IMR-90 (cell line): ENCODE measurements at regions not wholly inside any gene's neighbourhood (a gene's known extent, or its start where the extent isn't known, plus 50 kb on each side); places are given as distances from the start of the nearest gene placed in this dataset.
A peak's percentile ranks its signal among the peaks of the same experiment; 100 is the strongest.

Source experiments
- ATAC-seq: fragments of 200-7000 bp; cut with Tn5 transposase; 2 replicates; pipeline ENCODE4 v1.9.1; 2020; ENCODE audit warnings: low read depth, mild to moderate bottlenecking, moderate library complexity
- BruUV-seq: library from RNA; stranded (reverse); fragments of 400-500 nt; replicated peaks from 2 replicates; lab custom pipeline; 2021; lab: Mats Ljungman, UMichigan
- CTCF ChIA-PET: fragments of 300-600 bp; formaldehyde crosslinking; extraction: SDS; loops from one replicate; lab custom pipeline; 2021; ENCODE audit warnings: antibody characterized with exemption; lab: Yijun Ruan, JAX
- POLR2A ChIA-PET: fragments of 300-600 bp; sonication (Branson Sonifier 250); formaldehyde crosslinking; loops from one replicate; lab custom pipeline; 2022; ENCODE audit warnings: antibody characterized with exemption; ENCODE audit not compliant: unreplicated experiment; lab: Charles Lee
- DNase-seq: peaks from one replicate; pipeline ENCODE4 v3.0.0; 2013
- H2AFZ ChIP-seq: replicated peaks from 2 replicates; pipeline ENCODE3; 2013; ENCODE audit warnings: low read length, mild to moderate bottlenecking; ENCODE audit not compliant: poor library complexity
- H2AK5ac ChIP-seq: 2 replicates; pipeline ENCODE4 v1.6.1; 2013; ENCODE audit warnings: low read depth, low read length, inconsistent platforms
- H2AK9ac ChIP-seq: replicated peaks from 2 replicates; pipeline ENCODE3; 2013; ENCODE audit warnings: mild to moderate bottlenecking, low read depth, low read length, moderate library complexity; ENCODE audit not compliant: poor library complexity
- H2BK120ac ChIP-seq: 2 replicates; pipeline ENCODE4 v1.6.1; 2013; ENCODE audit warnings: low read depth, low read length, inconsistent platforms
- H2BK15ac ChIP-seq: 3 replicates; pipeline ENCODE4 v1.6.1; 2013; ENCODE audit warnings: low read depth, low read length, inconsistent platforms
- H2BK20ac ChIP-seq: 2 replicates; pipeline ENCODE4 v1.6.1; 2013; ENCODE audit warnings: low read depth, mild to moderate bottlenecking, inconsistent platforms, low read length, moderate library complexity
- H2BK5ac ChIP-seq: 2 replicates; pipeline ENCODE4 v1.6.1; 2013; ENCODE audit warnings: mild to moderate bottlenecking, low read depth, low read length, inconsistent platforms; ENCODE audit not compliant: poor library complexity, severe bottlenecking
- H3K14ac ChIP-seq: replicated peaks from 2 replicates; pipeline ENCODE4 v1.6.1; 2013; ENCODE audit warnings: low read depth, low read length, inconsistent platforms
- H3K18ac ChIP-seq: 2 replicates; pipeline ENCODE4 v1.6.1; 2013; ENCODE audit warnings: low read depth, low read length, control low read depth
- H3K23ac ChIP-seq: 2 replicates; pipeline ENCODE4 v1.6.1; 2013; ENCODE audit warnings: low read depth, low read length, inconsistent platforms
- H3K27ac ChIP-seq: 2 replicates; pipeline ENCODE4 v1.5.1; 2013; ENCODE audit warnings: mild to moderate bottlenecking, control low read depth, low read length; ENCODE audit not compliant: insufficient read depth
- H3K27me3 ChIP-seq: 2 replicates; pipeline ENCODE4 v1.6.1; 2013; ENCODE audit warnings: low read length; ENCODE audit not compliant: control insufficient read depth, insufficient read depth
- H3K36me3 ChIP-seq: 2 replicates; pipeline ENCODE4 v1.6.1; 2013; ENCODE audit warnings: low read length, mixed read lengths; ENCODE audit not compliant: control insufficient read depth, insufficient read depth
- H3K4ac ChIP-seq: 2 replicates; pipeline ENCODE4 v1.6.1; 2013; ENCODE audit warnings: low read depth, low read length, inconsistent platforms
- H3K4me1 ChIP-seq: 2 replicates; pipeline ENCODE4 v1.6.1; 2013; ENCODE audit warnings: low read length, mixed read lengths; ENCODE audit not compliant: control insufficient read depth, insufficient read depth
- H3K4me2 ChIP-seq: 2 replicates; pipeline ENCODE4 v1.6.1; 2013; ENCODE audit warnings: low read depth, mild to moderate bottlenecking, control low read depth, low read length, moderate library complexity
- H3K4me3 ChIP-seq: 2 replicates; pipeline ENCODE4 v1.5.1; 2013; ENCODE audit warnings: low read depth, mild to moderate bottlenecking, control low read depth, low read length, moderate library complexity; ENCODE audit not compliant: insufficient read depth
- H3K56ac ChIP-seq: 2 replicates; pipeline ENCODE4 v1.6.1; 2013; ENCODE audit warnings: low read length, inconsistent platforms; ENCODE audit not compliant: insufficient read depth; ENCODE audit errors: extremely low read depth
- H3K79me1 ChIP-seq, 2 experiments: 2 replicates each; pipeline ENCODE4 v1.6.1; 2013; ENCODE audit warnings: low read length in 2 of 2, inconsistent platforms in 1 of 2, low read depth in 1 of 2
- H3K9ac ChIP-seq: 2 replicates; pipeline ENCODE4 v1.6.1; 2013; ENCODE audit warnings: low read depth, low read length, control low read depth
- H3K9me1 ChIP-seq: 2 replicates; pipeline ENCODE4 v1.6.1; 2013; ENCODE audit warnings: low read length, inconsistent platforms; ENCODE audit not compliant: insufficient read depth
- H3K9me3 ChIP-seq: 2 replicates; pipeline ENCODE4 v1.6.1; 2013; ENCODE audit warnings: low read length; ENCODE audit not compliant: control insufficient read depth, insufficient read depth
- H4K20me1 ChIP-seq: 2 replicates; pipeline ENCODE4 v1.6.1; 2013; ENCODE audit warnings: low read length, inconsistent platforms; ENCODE audit not compliant: insufficient read depth
- H4K5ac ChIP-seq: 2 replicates; pipeline ENCODE4 v1.6.1; 2013; ENCODE audit warnings: mild to moderate bottlenecking, low read depth, low read length, control low read depth
- H4K8ac ChIP-seq, 2 experiments: 2 replicates each; pipeline ENCODE4 v1.6.1; 2013; ENCODE audit warnings: low read depth in 2 of 2, low read length in 2 of 2, control low read depth in 1 of 2, inconsistent platforms in 1 of 2
- H4K91ac ChIP-seq: 2 replicates; pipeline ENCODE4 v1.6.1; 2013; ENCODE audit warnings: low read depth, low read length, inconsistent platforms; ENCODE audit not compliant: insufficient read depth
- BHLHE40 ChIP-seq: fragments of 150-350 bp; IDR thresholded peaks from 2 replicates; pipeline ENCODE4 v1.6.1; 2016; ENCODE audit warnings: mild to moderate bottlenecking, low read depth, low read length
- CHD1 ChIP-seq: IDR thresholded peaks from 2 replicates; pipeline ENCODE4 v1.6.1; 2012; ENCODE audit warnings: low read depth, low read length, improper control_type of control experiment
- CTCF ChIP-seq: conservative IDR thresholded peaks from 2 replicates; pipeline ENCODE4 v1.5.1; 2012; ENCODE audit warnings: mild to moderate bottlenecking, low read depth, low read length, improper control_type of control experiment
- ELK1 ChIP-seq: fragments of 150-350 bp; IDR thresholded peaks from 2 replicates; pipeline ENCODE4 v1.6.1; 2016; ENCODE audit warnings: low read depth, mild to moderate bottlenecking, low read length, moderate library complexity, borderline replicate concordance
- FOS ChIP-seq: fragments of 150-350 bp; IDR thresholded peaks from 2 replicates; pipeline ENCODE4 v1.6.1; 2016; ENCODE audit warnings: low read depth, low read length
- MAZ ChIP-seq: IDR thresholded peaks from 2 replicates; pipeline ENCODE4 v1.6.1; 2012; ENCODE audit warnings: low read depth, mild to moderate bottlenecking, low read length, improper control_type of control experiment, moderate library complexity, borderline replicate concordance
- MXI1 ChIP-seq: IDR thresholded peaks from 2 replicates; pipeline ENCODE4 v1.6.1; 2012; ENCODE audit warnings: low read depth, mild to moderate bottlenecking, low read length, moderate library complexity, borderline replicate concordance
- NFE2L2 ChIP-seq: fragments of 150-350 bp; IDR thresholded peaks from 2 replicates; pipeline ENCODE4 v1.6.1; 2016; ENCODE audit warnings: low read depth, mild to moderate bottlenecking, low read length
- POLR2A ChIP-seq: IDR thresholded peaks from 2 replicates; pipeline ENCODE4 v1.6.1; 2012; ENCODE audit warnings: mild to moderate bottlenecking, low read depth, low read length
- RAD21 ChIP-seq: IDR thresholded peaks from 2 replicates; pipeline ENCODE4 v1.6.1; 2012; ENCODE audit warnings: low read length, improper control_type of control experiment
- RCOR1 ChIP-seq: IDR thresholded peaks from 2 replicates; pipeline ENCODE4 v1.6.1; 2012; ENCODE audit warnings: mild to moderate bottlenecking, low read length, improper control_type of control experiment; ENCODE audit not compliant: insufficient replicate concordance
- RFX5 ChIP-seq: IDR thresholded peaks from 2 replicates; pipeline ENCODE4 v1.8.0; 2012; ENCODE audit warnings: low read depth, mild to moderate bottlenecking, low read length, moderate library complexity
- SMC3 ChIP-seq: fragments of 150-350 bp; IDR thresholded peaks from 2 replicates; pipeline ENCODE4 v1.6.1; 2016; ENCODE audit warnings: low read depth, mild to moderate bottlenecking, antibody characterized with exemption, low read length, moderate library complexity
- USF2 ChIP-seq: fragments of 150-350 bp; IDR thresholded peaks from 2 replicates; pipeline ENCODE4 v1.6.1; 2017; ENCODE audit warnings: mild to moderate bottlenecking, antibody characterized with exemption, low read length, low read depth
- WGBS, 2 experiments: methylation state at CpG; one replicate each; pipeline versions ENCODE4 v1.1.5 to v1.1.7; 2013; ENCODE audit warnings: missing lambda C conversion rate in 2 of 2; ENCODE audit not compliant: insufficient read length in 1 of 2; ENCODE audit errors: extremely low coverage in 2 of 2; 5-methylcytosine and 5-hydroxymethylcytosine counted together
- dilution Hi-C: fragments of 300-500 bp; cut with HindIII; formaldehyde crosslinking; loops from one replicate; pipeline ENCODE4 v1.14.3; 2018; ENCODE audit warnings: low sequenced_read_pairs; ENCODE audit not compliant: unreplicated experiment
- in situ Hi-C: fragments of 300-500 bp; cut with MboI; formaldehyde crosslinking; loops from 3 replicates; pipeline ENCODE4 v1.14.3; 2019; ENCODE audit warnings: low sequenced_read_pairs, inconsistent platforms, mixed read lengths
- intact Hi-C: fragments of 100-400 bp; cut with micrococcal nuclease; formaldehyde crosslinking; loops from 2 replicates; pipeline ENCODE4 v1.10.0; 2022

- no peaks in the 10 kb centered on the region for H3K27me3 ChIP-seq
- no peak overlapping the region for H2AK5ac ChIP-seq
- ATAC-seq, result peak; percentile 77
- TF ChIP-seq SMC3, result no peak
- no peak for TF ChIP-seq FOS
- no peak for TF ChIP-seq RAD21
- TF ChIP-seq USF2, result no peak
- TF ChIP-seq NFE2L2, result no peak
- TF ChIP-seq MAZ, result no peak
- no peak for TF ChIP-seq POLR2A
- TF ChIP-seq BHLHE40, result no peak
- no peak for TF ChIP-seq RFX5
- TF ChIP-seq CHD1, result no peak
- no peak for TF ChIP-seq RCOR1
- TF ChIP-seq MXI1, result no peak
- TF ChIP-seq ELK1, result no peak
- no peak for TF ChIP-seq CTCF
- in situ Hi-C loops, result no loop called here
- ChIA-PET CTCF (no interaction called here), POLR2A (no interaction called here)
- no peak overlapping the region for H3K18ac ChIP-seq
- H3K79me1 ChIP-seq, result no peaks in the 10 kb centered on the region
- H3K36me3 ChIP-seq, result no peaks in the 10 kb centered on the region
- no peak overlapping the region for H3K9ac ChIP-seq
- no peaks in the 10 kb centered on the region for H3K9me3 ChIP-seq
- H3K4ac ChIP-seq, result no peak overlapping the region
- no peak overlapping the region for H3K14ac ChIP-seq
- H3K4me1 ChIP-seq, result no peaks in the 10 kb centered on the region
- intact Hi-C loops, result no loop called here
- H4K20me1 ChIP-seq, result no peaks in the 10 kb centered on the region
- H4K91ac ChIP-seq, result no peak overlapping the region
- peak overlapping the region; percentile 36; the same call in 1 of the 2 replicates for H3K4me2 ChIP-seq
- H2BK20ac ChIP-seq, result no peak overlapping the region
- no peak overlapping the region for H2BK5ac ChIP-seq
- no peak overlapping the region for H4K8ac ChIP-seq
- H3K9me1 ChIP-seq, result peaks cover 2% of the 10 kb centered on the region; the same call in 1 of the 2 replicates
- dilution Hi-C loops, result no loop called here
- H4K5ac ChIP-seq, result no peak overlapping the region
- no peak overlapping the region for H2AK9ac ChIP-seq
- H2AFZ ChIP-seq, result no peak overlapping the region
- no peak overlapping the region for H3K56ac ChIP-seq
- no peak overlapping the region for H2BK15ac ChIP-seq
- H3K23ac ChIP-seq, result no peak overlapping the region
- no peak overlapping the region for H2BK120ac ChIP-seq
- no peak overlapping the region for H3K27ac ChIP-seq
- BruUV-seq, result no TSS peak
- no CpG with 5 or more reads among the region's 2 CpGs for WGBS, 2 experiments
- DNase-seq, result peak; percentile 5
- no peak overlapping the region for H3K4me3 ChIP-seq
Measured at GRCh38 chr1:101086783-101087182, 61.2 kb upstream of the DPH5 start.
